ENCODE measurements at regions not wholly inside any gene's neighbourhood (a gene's known extent, or its start where the extent isn't known, plus 50 kb on each side); places are given as distances from the start of the nearest gene placed in this dataset.

GRCh38 chr21:18959817-18960216 is 556.2 kb upstream of the TMPRSS15 start:
- intact Hi-C loops (cut with micrococcal nuclease), result no loop called here
- no peaks in the 10 kb centered on the region for H3K4me1 ChIP-seq (ENCODE audit: control insufficient read depth, extremely low read depth, insufficient read depth, low read length)
- H3K9me1 ChIP-seq (replicated peaks; ENCODE audit: control insufficient read depth, extremely low read depth, insufficient read depth, low read length), result no peaks in the 10 kb centered on the region
- no peak for FAIRE-seq
- H3K4me3 ChIP-seq (replicated peaks in 1 of 3; ENCODE audit: insufficient read depth in 1 of 3, low read depth in 1 of 3, low read length in 3 of 3), result no peak overlapping the region
- no peak overlapping the region for H3K9ac ChIP-seq (replicated peaks; ENCODE audit: extremely low read depth, insufficient read depth, low read length)
- H3K27ac ChIP-seq (ENCODE audit: insufficient read depth, low read depth, low read length), result no peak overlapping the region
- ChIA-PET POLR2A (no interaction called here), CTCF (no interaction called here)
- no peak for DNase-seq (ENCODE audit: low read depth, low spot score)
- no peaks in the 10 kb centered on the region for H3K79me2 ChIP-seq (ENCODE audit: control insufficient read depth, insufficient read depth, low read length)
- H3K4me2 ChIP-seq (ENCODE audit: insufficient read depth, low read length), result no peak overlapping the region
- BruUV-seq (replicated peaks), result no TSS peak
- no peaks in the 10 kb centered on the region for H3K9me3 ChIP-seq (replicated peaks; ENCODE audit: control insufficient read depth, insufficient read depth, low read length)
- no peak overlapping the region for H2AFZ ChIP-seq (ENCODE audit: low read depth, low read length)
- H3K27me3 ChIP-seq (ENCODE audit: control insufficient read depth in 2 of 2, insufficient read depth in 2 of 2, low read length in 2 of 2), result no peaks in the 10 kb centered on the region
- no peaks in the 10 kb centered on the region for H4K20me1 ChIP-seq (replicated peaks; ENCODE audit: control insufficient read depth, extremely low read depth, insufficient read depth, low read length)
- dilution Hi-C loops (cut with MboI; ENCODE audit: extremely low pct_ligation_motif_present, low sequenced_read_pairs), result no loop called here
- TF ChIP-seq, protein P1, sequence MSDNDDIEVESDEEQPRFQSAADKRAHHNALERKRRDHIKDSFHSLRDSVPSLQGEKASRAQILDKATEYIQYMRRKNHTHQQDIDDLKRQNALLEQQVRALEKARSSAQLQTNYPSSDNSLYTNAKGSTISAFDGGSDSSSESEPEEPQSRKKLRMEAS (IDR thresholded peaks at IDR 0.05; ENCODE audit: insufficient read depth, insufficient read length), result no peak
- TF ChIP-seq EZH2 (IDR thresholded peaks at IDR 0.05; ENCODE audit: borderline replicate concordance, low read depth, low read length, severe bottlenecking), result no peak
- TF ChIP-seq POLR2AphosphoS5 (IDR thresholded peaks at IDR 0.05; ENCODE audit: insufficient read depth, low read depth, low read length), result no peak
- TF ChIP-seq POLR2A (IDR thresholded peaks at IDR 0.05; ENCODE audit: low read depth, low read length), result no peak
- TF ChIP-seq FOS (IDR thresholded peaks at IDR 0.05; ENCODE audit: borderline replicate concordance, insufficient read depth, low read length), result no peak
- TF ChIP-seq, protein P2, sequence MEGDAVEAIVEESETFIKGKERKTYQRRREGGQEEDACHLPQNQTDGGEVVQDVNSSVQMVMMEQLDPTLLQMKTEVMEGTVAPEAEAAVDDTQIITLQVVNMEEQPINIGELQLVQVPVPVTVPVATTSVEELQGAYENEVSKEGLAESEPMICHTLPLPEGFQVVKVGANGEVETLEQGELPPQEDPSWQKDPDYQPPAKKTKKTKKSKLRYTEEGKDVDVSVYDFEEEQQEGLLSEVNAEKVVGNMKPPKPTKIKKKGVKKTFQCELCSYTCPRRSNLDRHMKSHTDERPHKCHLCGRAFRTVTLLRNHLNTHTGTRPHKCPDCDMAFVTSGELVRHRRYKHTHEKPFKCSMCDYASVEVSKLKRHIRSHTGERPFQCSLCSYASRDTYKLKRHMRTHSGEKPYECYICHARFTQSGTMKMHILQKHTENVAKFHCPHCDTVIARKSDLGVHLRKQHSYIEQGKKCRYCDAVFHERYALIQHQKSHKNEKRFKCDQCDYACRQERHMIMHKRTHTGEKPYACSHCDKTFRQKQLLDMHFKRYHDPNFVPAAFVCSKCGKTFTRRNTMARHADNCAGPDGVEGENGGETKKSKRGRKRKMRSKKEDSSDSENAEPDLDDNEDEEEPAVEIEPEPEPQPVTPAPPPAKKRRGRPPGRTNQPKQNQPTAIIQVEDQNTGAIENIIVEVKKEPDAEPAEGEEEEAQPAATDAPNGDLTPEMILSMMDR (IDR thresholded peaks at IDR 0.05; ENCODE audit: extremely low read depth in 1 of 2, insufficient read depth in 1 of 2, low read depth in 1 of 2, low read length in 2 of 2), result no peak
- TF ChIP-seq GATA2 (IDR thresholded peaks at IDR 0.05; ENCODE audit: insufficient read depth, insufficient read length, low read depth, low read length), result no peak
- no peak for TF ChIP-seq MYC (IDR thresholded peaks at IDR 0.05; ENCODE audit: low read depth, low read length)
- no peak for TF ChIP-seq JUN (IDR thresholded peaks at IDR 0.05; ENCODE audit: borderline replicate concordance, insufficient read depth, insufficient read length, low read depth)
- H3K36me3 ChIP-seq (ENCODE audit: control insufficient read depth in 2 of 2, extremely low read depth in 1 of 2, insufficient read depth in 2 of 2, low read length in 2 of 2), result no peaks in the 10 kb centered on the region

All from endothelial cell of umbilical vein (primary cell).